ENCODE measurements at regions not wholly inside any gene's neighbourhood (a gene's known extent, or its start where the extent isn't known, plus 50 kb on each side); places are given as distances from the start of the nearest gene placed in this dataset.

GRCh38 chr13:50576156-50576555 lies 267.3 kb downstream of the DLEU7 start:
- H2BK20ac ChIP-seq (ENCODE audit: low read depth, low read length) = no peak overlapping the region
- 71% methylated on average over 4 of the region's 6 CpGs; no CpG with 5 or more reads in 1 of the 2 experiments for WGBS, 2 experiments (ENCODE audit: extremely low coverage in 2 of 2, insufficient read length in 1 of 2)
- no peak overlapping the region for H4K91ac ChIP-seq (ENCODE audit: insufficient read depth, low read depth, low read length)
- H2AK9ac ChIP-seq (replicated peaks; ENCODE audit: low read depth, low read length, poor library complexity) = no peak overlapping the region
- POLR2A ChIA-PET (ENCODE audit: unreplicated experiment) = no interaction called here
- H3K79me1 ChIP-seq (ENCODE audit: low read depth in 1 of 2, low read length in 2 of 2) = no peaks in the 10 kb centered on the region
- CTCF ChIA-PET = no interaction called here
- no peak overlapping the region for H3K4me3 ChIP-seq (ENCODE audit: insufficient read depth, low read depth, low read length)
- intact Hi-C loops (cut with micrococcal nuclease) (no loop called here), dilution Hi-C loops (cut with HindIII; ENCODE audit: low sequenced_read_pairs, unreplicated experiment) (no loop called here), in situ Hi-C loops (cut with MboI; ENCODE audit: low sequenced_read_pairs) (no loop called here)
- H2BK15ac ChIP-seq (ENCODE audit: low read depth, low read length) = no peak overlapping the region
- no peak overlapping the region for H4K5ac ChIP-seq (ENCODE audit: low read depth, low read length)
- H2BK5ac ChIP-seq (ENCODE audit: low read depth, low read length, poor library complexity, severe bottlenecking) = no peak overlapping the region
- H3K4ac ChIP-seq (ENCODE audit: low read depth, low read length) = no peak overlapping the region
- BruUV-seq (replicated peaks) = no TSS peak
- H3K23ac ChIP-seq (ENCODE audit: low read depth, low read length) = no peak overlapping the region
- H3K9me3 ChIP-seq (ENCODE audit: control insufficient read depth, insufficient read depth, low read length) = peaks cover 1% of the 10 kb centered on the region; the same call in 1 of the 2 replicates
- no peak overlapping the region for H3K4me2 ChIP-seq (ENCODE audit: low read depth, low read length)
- no peak overlapping the region for H3K27ac ChIP-seq (ENCODE audit: insufficient read depth, low read length)
- no peak overlapping the region for H3K56ac ChIP-seq (ENCODE audit: extremely low read depth, insufficient read depth, low read length)
- no peak overlapping the region for H4K8ac ChIP-seq (ENCODE audit: low read depth in 2 of 2, low read length in 2 of 2)
- no peak overlapping the region for H2AK5ac ChIP-seq (ENCODE audit: low read depth, low read length)
- no peak overlapping the region for H3K14ac ChIP-seq (replicated peaks; ENCODE audit: low read depth, low read length)
- peaks cover 3% of the 10 kb centered on the region; the same call in 1 of the 2 replicates for H3K9me1 ChIP-seq (ENCODE audit: insufficient read depth, low read length)
- no peak overlapping the region for H3K18ac ChIP-seq (ENCODE audit: low read depth, low read length)
- DNase-seq = no peak
- H3K36me3 ChIP-seq (ENCODE audit: control insufficient read depth, insufficient read depth, low read length) = no peaks in the 10 kb centered on the region
- H2AFZ ChIP-seq (replicated peaks; ENCODE audit: low read length, poor library complexity) = no peak overlapping the region
- no peaks in the 10 kb centered on the region for H4K20me1 ChIP-seq (ENCODE audit: insufficient read depth, low read length)
- H3K4me1 ChIP-seq (ENCODE audit: control insufficient read depth, insufficient read depth, low read length) = no peaks in the 10 kb centered on the region
- no peak for ATAC-seq (ENCODE audit: low read depth)
- H3K9ac ChIP-seq (ENCODE audit: low read depth, low read length) = no peak overlapping the region
- no peak overlapping the region for H2BK120ac ChIP-seq (ENCODE audit: low read depth, low read length)
- H3K27me3 ChIP-seq (ENCODE audit: control insufficient read depth, insufficient read depth, low read length) = peaks cover 17% of the 10 kb centered on the region
- TF ChIP-seq MAZ (IDR thresholded peaks at IDR 0.05; ENCODE audit: borderline replicate concordance, low read depth, low read length) = no peak
